HCT116 (cell line): ENCODE measurements at regions not wholly inside any gene's neighbourhood (a gene's known extent, or its start where the extent isn't known, plus 50 kb on each side); places are given as distances from the start of the nearest gene placed in this dataset.

Source experiments
- FOSL1 ChIP-seq: IDR thresholded peaks from 2 replicates; pipeline ENCODE4 v1.6.1; 2012; ENCODE audit warnings: low read depth
- POLR2A ChIP-seq: IDR thresholded peaks from 2 replicates; pipeline ENCODE4 v1.7.0; 2011; ENCODE audit warnings: borderline replicate concordance; ENCODE audit not compliant: insufficient read depth, insufficient read length; ENCODE audit errors: extremely low read depth
- POLR2AphosphoS5 ChIP-seq: IDR thresholded peaks from 2 replicates; pipeline ENCODE4 v1.6.1; 2011; ENCODE audit warnings: mild to moderate bottlenecking, low read depth, low read length, moderate library complexity
- TF ChIP-seq, protein P1 (sequence below): IDR thresholded peaks from 2 replicates; pipeline ENCODE4 v1.6.1; 2011; ENCODE audit warnings: mild to moderate bottlenecking, low read length, moderate library complexity; ENCODE audit not compliant: insufficient replicate concordance; ENCODE audit errors: extremely low read depth
- TF ChIP-seq, protein P2 (sequence below), 3 experiments: fragments of 200-600 bp in 1 of 3; sonication (generic) in 1 of 3; IDR thresholded peaks in 2 of 3; conservative IDR thresholded peaks in 1 of 3; 2 replicates each; pipeline ENCODE4 v1.5.1; 2012 to 2017; ENCODE audit warnings: low read depth in 2 of 3, low read length in 2 of 3, antibody characterized with exemption in 1 of 3, borderline replicate concordance in 1 of 3, control low read depth in 1 of 3, mild to moderate bottlenecking in 1 of 3, mixed read lengths in 1 of 3, mixed run types in 1 of 3, moderate library complexity in 1 of 3; ENCODE audit not compliant: insufficient read depth in 1 of 3

DNA sequence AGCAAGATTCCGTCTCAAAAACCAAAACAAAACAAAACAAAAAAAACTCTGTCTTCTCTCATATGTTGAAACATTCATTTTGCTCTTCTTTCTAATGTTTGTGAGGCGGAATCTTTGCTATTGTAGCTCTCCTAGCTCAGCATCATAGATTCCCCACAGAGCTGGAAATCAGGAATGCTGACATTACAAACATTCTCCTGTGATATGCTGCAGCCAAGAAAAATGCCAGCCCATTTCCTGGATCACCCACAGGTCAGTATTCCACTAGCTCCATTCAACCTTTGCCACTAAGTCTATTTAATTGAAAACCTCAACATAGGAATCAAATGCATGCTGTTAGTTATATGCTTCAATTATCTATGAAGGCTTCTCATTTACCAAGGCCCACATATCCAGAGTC lies 186.3 kb downstream of the IPMK start:
- TF ChIP-seq POLR2A (no peak), POLR2AphosphoS5 (no peak), FOSL1 (no peak)
- TF ChIP-seq, protein P1, sequence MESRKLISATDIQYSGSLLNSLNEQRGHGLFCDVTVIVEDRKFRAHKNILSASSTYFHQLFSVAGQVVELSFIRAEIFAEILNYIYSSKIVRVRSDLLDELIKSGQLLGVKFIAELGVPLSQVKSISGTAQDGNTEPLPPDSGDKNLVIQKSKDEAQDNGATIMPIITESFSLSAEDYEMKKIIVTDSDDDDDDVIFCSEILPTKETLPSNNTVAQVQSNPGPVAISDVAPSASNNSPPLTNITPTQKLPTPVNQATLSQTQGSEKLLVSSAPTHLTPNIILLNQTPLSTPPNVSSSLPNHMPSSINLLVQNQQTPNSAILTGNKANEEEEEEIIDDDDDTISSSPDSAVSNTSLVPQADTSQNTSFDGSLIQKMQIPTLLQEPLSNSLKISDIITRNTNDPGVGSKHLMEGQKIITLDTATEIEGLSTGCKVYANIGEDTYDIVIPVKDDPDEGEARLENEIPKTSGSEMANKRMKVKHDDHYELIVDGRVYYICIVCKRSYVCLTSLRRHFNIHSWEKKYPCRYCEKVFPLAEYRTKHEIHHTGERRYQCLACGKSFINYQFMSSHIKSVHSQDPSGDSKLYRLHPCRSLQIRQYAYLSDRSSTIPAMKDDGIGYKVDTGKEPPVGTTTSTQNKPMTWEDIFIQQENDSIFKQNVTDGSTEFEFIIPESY = no peak
- TF ChIP-seq, protein P2, sequence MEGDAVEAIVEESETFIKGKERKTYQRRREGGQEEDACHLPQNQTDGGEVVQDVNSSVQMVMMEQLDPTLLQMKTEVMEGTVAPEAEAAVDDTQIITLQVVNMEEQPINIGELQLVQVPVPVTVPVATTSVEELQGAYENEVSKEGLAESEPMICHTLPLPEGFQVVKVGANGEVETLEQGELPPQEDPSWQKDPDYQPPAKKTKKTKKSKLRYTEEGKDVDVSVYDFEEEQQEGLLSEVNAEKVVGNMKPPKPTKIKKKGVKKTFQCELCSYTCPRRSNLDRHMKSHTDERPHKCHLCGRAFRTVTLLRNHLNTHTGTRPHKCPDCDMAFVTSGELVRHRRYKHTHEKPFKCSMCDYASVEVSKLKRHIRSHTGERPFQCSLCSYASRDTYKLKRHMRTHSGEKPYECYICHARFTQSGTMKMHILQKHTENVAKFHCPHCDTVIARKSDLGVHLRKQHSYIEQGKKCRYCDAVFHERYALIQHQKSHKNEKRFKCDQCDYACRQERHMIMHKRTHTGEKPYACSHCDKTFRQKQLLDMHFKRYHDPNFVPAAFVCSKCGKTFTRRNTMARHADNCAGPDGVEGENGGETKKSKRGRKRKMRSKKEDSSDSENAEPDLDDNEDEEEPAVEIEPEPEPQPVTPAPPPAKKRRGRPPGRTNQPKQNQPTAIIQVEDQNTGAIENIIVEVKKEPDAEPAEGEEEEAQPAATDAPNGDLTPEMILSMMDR (IDR thresholded peaks at IDR 0.05 in 2 of 3, conservative IDR thresholded peaks at IDR 0.05 in 1 of 3; ENCODE audit: borderline replicate concordance in 1 of 3, insufficient read depth in 1 of 3, low read depth in 2 of 3, low read length in 2 of 3) = no peak
